ENCODE measurements at regions not wholly inside any gene's neighbourhood (a gene's known extent, or its start where the extent isn't known, plus 50 kb on each side); places are given as distances from the start of the nearest gene placed in this dataset.

GRCh38 chr10:57018452-57018851, 657.4 kb upstream of the ZWINT start:
- H3K27ac ChIP-seq, result no peak overlapping the region
- no peak for TF ChIP-seq ZFX (IDR thresholded peaks at IDR 0.05)

- H3K27ac ChIP-seq, result peak overlapping the region; percentile 65
- TF ChIP-seq ZFX (IDR thresholded peaks at IDR 0.05), result no peak
- no peak for TF ChIP-seq CTCF (conservative IDR thresholded peaks at IDR 0.05)
Observed at GRCh38 chr10:57017356-57018037, 656.4 kb upstream of the ZWINT start.

GRCh38 chr10:57015595-57016318, 654.7 kb upstream of the ZWINT start:
- TF ChIP-seq CTCF (conservative IDR thresholded peaks at IDR 0.05) (no peak), ZFX (IDR thresholded peaks at IDR 0.05) (no peak)
- peak overlapping the region; percentile 65 for H3K27ac ChIP-seq

GRCh38 chr10:57015187-57015586, 654.1 kb upstream of the ZWINT start:
- peak overlapping the region; percentile 65 for H3K27ac ChIP-seq
- TF ChIP-seq CTCF (conservative IDR thresholded peaks at IDR 0.05), result no peak
- TF ChIP-seq ZFX (IDR thresholded peaks at IDR 0.05), result no peak

- H3K27ac ChIP-seq, result peak overlapping the region; percentile 65
- TF ChIP-seq ZFX (IDR thresholded peaks at IDR 0.05), result no peak
- TF ChIP-seq CTCF (conservative IDR thresholded peaks at IDR 0.05), result no peak
Observed at GRCh38 chr10:57014758-57015157, 653.7 kb upstream of the ZWINT start.

- TF ChIP-seq CTCF (conservative IDR thresholded peaks at IDR 0.05) (no peak), ZFX (IDR thresholded peaks at IDR 0.05) (no peak)
- H3K27ac ChIP-seq, result no peak overlapping the region
Observed at GRCh38 chr10:57008189-57008588, 647.1 kb upstream of the ZWINT start.

- no peak overlapping the region for H3K27ac ChIP-seq
- TF ChIP-seq CTCF (conservative IDR thresholded peaks at IDR 0.05) (no peak), ZFX (IDR thresholded peaks at IDR 0.05) (no peak)
Observed at GRCh38 chr10:56991591-56992069, 630.6 kb upstream of the ZWINT start.
